Type B pancreatic cell (in vitro differentiated cells): ENCODE measurements at regions not wholly inside any gene's neighbourhood (a gene's known extent, or its start where the extent isn't known, plus 50 kb on each side); places are given as distances from the start of the nearest gene placed in this dataset.

Experiments
- DNase-seq: peaks from one replicate; pipeline ENCODE4 v3.0.0; 2021; ENCODE audit warnings: mixed read lengths; ENCODE audit not compliant: unreplicated experiment; ENCODE audit errors: extremely low spot score
- H3K27ac Mint-ChIP-seq: 2 replicates; pipeline ENCODE4 v1.8.0; 2021; ENCODE audit warnings: mild to moderate bottlenecking, mixed read lengths
- H3K27me3 Mint-ChIP-seq: 2 replicates; pipeline ENCODE4 v1.8.0; 2021; ENCODE audit warnings: mixed read lengths
- H3K36me3 Mint-ChIP-seq: 2 replicates; pipeline ENCODE4 v1.8.0; 2021; ENCODE audit warnings: mixed read lengths
- H3K4me1 Mint-ChIP-seq: one replicate; pipeline ENCODE4 v1.8.0; 2021; ENCODE audit warnings: mixed read lengths; ENCODE audit not compliant: unreplicated experiment
- H3K4me3 Mint-ChIP-seq: 2 replicates; pipeline ENCODE4 v1.8.0; 2021; ENCODE audit warnings: mild to moderate bottlenecking, mixed read lengths
- H3K9me3 Mint-ChIP-seq: 2 replicates; pipeline ENCODE4 v1.8.0; 2021; ENCODE audit warnings: mixed read lengths
- CTCF ChIP-seq: fragments of 200-600 bp; sonication (generic); conservative IDR thresholded peaks from 2 replicates; pipeline ENCODE4 v1.5.0; 2021; ENCODE audit warnings: antibody characterized with exemption, mild to moderate bottlenecking

GRCh38 chr17:34416116-34416515 is 53.1 kb upstream of the CCL1 start:
- H3K4me1 Mint-ChIP-seq, result no peaks in the 10 kb centered on the region
- TF ChIP-seq CTCF, result no peak
- H3K4me3 Mint-ChIP-seq, result no peak overlapping the region
- DNase-seq, result no peak
- H3K27me3 Mint-ChIP-seq, result peaks cover 87% of the 10 kb centered on the region
- no peaks in the 10 kb centered on the region for H3K36me3 Mint-ChIP-seq
- H3K9me3 Mint-ChIP-seq, result no peaks in the 10 kb centered on the region
- H3K27ac Mint-ChIP-seq, result no peak overlapping the region

GRCh38 chr17:34414339-34414738 is 51.3 kb upstream of the CCL1 start:
- Mint-ChIP-seq H3K27ac (no peak overlapping the region), H3K9me3 (no peaks in the 10 kb centered on the region), H3K36me3 (no peaks in the 10 kb centered on the region), H3K27me3 (peaks cover 88% of the 10 kb centered on the region), H3K4me1 (no peaks in the 10 kb centered on the region), H3K4me3 (no peak overlapping the region)
- TF ChIP-seq CTCF, result no peak
- DNase-seq, result no peak

- no peak overlapping the region for H3K27ac Mint-ChIP-seq
- no peak for TF ChIP-seq CTCF
- peaks cover 89% of the 10 kb centered on the region for H3K27me3 Mint-ChIP-seq
- no peaks in the 10 kb centered on the region for H3K36me3 Mint-ChIP-seq
- DNase-seq, result no peak
- no peak overlapping the region for H3K4me3 Mint-ChIP-seq
- H3K9me3 Mint-ChIP-seq, result no peaks in the 10 kb centered on the region
- H3K4me1 Mint-ChIP-seq, result no peaks in the 10 kb centered on the region
Measured at GRCh38 chr17:34413443-34414119, 50.5 kb upstream of the CCL1 start.

- H3K9me3 Mint-ChIP-seq, result no peaks in the 10 kb centered on the region
- no peaks in the 10 kb centered on the region for H3K36me3 Mint-ChIP-seq
- H3K4me1 Mint-ChIP-seq, result no peaks in the 10 kb centered on the region
- DNase-seq, result no peak
- no peak for TF ChIP-seq CTCF
- H3K27me3 Mint-ChIP-seq, result peaks cover 91% of the 10 kb centered on the region
- H3K27ac Mint-ChIP-seq, result no peak overlapping the region
- no peak overlapping the region for H3K4me3 Mint-ChIP-seq
Measured at GRCh38 chr17:34412965-34413441, 50.0 kb upstream of the CCL1 start.
